Calu3 (cell line): ENCODE measurements at regions not wholly inside any gene's neighbourhood (a gene's known extent, or its start where the extent isn't known, plus 50 kb on each side); places are given as distances from the start of the nearest gene placed in this dataset.

Experiments used
- BruUV-seq: library from RNA; stranded (reverse); fragments of 400-500 nt; replicated peaks from 2 replicates; lab custom pipeline; 2021; lab: Mats Ljungman, UMichigan
- CTCF ChIA-PET: fragments of 300-600 bp; sonication (Branson Sonifier 250); formaldehyde crosslinking; loops from one replicate; lab custom pipeline; 2022; ENCODE audit warnings: antibody characterized with exemption; lab: Charles Lee
- DNase-seq: peaks from one replicate; pipeline ENCODE4 v3.0.0; 2022
- H3K27ac Mint-ChIP-seq: one replicate; pipeline ENCODE4 v1.8.0; 2022; ENCODE audit warnings: mixed read lengths; ENCODE audit not compliant: unreplicated experiment
- H3K27me3 Mint-ChIP-seq: one replicate; pipeline ENCODE4 v1.8.0; 2022; ENCODE audit warnings: mixed read lengths; ENCODE audit not compliant: unreplicated experiment
- H3K36me3 Mint-ChIP-seq: one replicate; pipeline ENCODE4 v1.8.0; 2022; ENCODE audit warnings: mild to moderate bottlenecking, moderate library complexity, mixed read lengths; ENCODE audit not compliant: insufficient read depth, unreplicated experiment
- H3K4me1 Mint-ChIP-seq: one replicate; pipeline ENCODE4 v1.8.0; 2022; ENCODE audit warnings: mild to moderate bottlenecking, low read depth, mixed read lengths; ENCODE audit not compliant: unreplicated experiment
- H3K4me3 Mint-ChIP-seq: one replicate; pipeline ENCODE4 v1.8.0; 2022; ENCODE audit warnings: mild to moderate bottlenecking, low read depth, moderate library complexity, mixed read lengths; ENCODE audit not compliant: unreplicated experiment
- H3K9me3 Mint-ChIP-seq: one replicate; pipeline ENCODE4 v1.8.0; 2022; ENCODE audit warnings: low read depth, mixed read lengths; ENCODE audit not compliant: unreplicated experiment
- intact Hi-C: fragments of 100-400 bp; cut with micrococcal nuclease; formaldehyde crosslinking; loops from one replicate; pipeline ENCODE4 v1.10.0; 2022; ENCODE audit not compliant: unreplicated experiment
- TF ChIP-seq, protein P1 (sequence below): fragments of 200-600 bp; IDR thresholded peaks from one replicate; pipeline ENCODE4 v1.8.0; 2022; ENCODE audit warnings: antibody characterized with exemption; ENCODE audit not compliant: unreplicated experiment

DNA sequence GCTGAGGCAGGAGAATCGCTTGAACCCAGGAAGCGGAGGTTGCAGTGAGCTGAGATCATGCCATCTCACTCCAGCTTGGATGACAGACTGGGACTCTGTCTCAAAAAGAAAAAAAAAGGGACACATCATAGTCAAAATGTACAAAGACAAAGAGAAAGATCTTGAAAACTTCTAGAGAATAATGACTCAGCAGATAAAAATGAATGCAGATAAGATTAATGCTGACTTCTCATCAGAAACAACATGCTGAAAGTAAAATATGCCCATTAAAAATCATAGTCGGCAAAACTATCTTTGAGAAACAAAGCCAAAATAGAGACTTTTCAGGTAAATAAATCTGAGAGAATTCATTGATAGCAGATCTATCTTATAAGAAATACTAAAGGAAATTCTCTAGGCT lies 271.1 kb upstream of the GPR149 start:
- Mint-ChIP-seq H3K27me3 (no peaks in the 10 kb centered on the region), H3K4me3 (no peak overlapping the region), H3K4me1 (no peaks in the 10 kb centered on the region), H3K27ac (no peak overlapping the region), H3K9me3 (no peaks in the 10 kb centered on the region), H3K36me3 (no peaks in the 10 kb centered on the region)
- CTCF ChIA-PET = no interaction called here
- TF ChIP-seq, protein P1, sequence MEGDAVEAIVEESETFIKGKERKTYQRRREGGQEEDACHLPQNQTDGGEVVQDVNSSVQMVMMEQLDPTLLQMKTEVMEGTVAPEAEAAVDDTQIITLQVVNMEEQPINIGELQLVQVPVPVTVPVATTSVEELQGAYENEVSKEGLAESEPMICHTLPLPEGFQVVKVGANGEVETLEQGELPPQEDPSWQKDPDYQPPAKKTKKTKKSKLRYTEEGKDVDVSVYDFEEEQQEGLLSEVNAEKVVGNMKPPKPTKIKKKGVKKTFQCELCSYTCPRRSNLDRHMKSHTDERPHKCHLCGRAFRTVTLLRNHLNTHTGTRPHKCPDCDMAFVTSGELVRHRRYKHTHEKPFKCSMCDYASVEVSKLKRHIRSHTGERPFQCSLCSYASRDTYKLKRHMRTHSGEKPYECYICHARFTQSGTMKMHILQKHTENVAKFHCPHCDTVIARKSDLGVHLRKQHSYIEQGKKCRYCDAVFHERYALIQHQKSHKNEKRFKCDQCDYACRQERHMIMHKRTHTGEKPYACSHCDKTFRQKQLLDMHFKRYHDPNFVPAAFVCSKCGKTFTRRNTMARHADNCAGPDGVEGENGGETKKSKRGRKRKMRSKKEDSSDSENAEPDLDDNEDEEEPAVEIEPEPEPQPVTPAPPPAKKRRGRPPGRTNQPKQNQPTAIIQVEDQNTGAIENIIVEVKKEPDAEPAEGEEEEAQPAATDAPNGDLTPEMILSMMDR = no peak
- DNase-seq = no peak
- intact Hi-C loops = no loop called here
- no TSS peak for BruUV-seq

DNA sequence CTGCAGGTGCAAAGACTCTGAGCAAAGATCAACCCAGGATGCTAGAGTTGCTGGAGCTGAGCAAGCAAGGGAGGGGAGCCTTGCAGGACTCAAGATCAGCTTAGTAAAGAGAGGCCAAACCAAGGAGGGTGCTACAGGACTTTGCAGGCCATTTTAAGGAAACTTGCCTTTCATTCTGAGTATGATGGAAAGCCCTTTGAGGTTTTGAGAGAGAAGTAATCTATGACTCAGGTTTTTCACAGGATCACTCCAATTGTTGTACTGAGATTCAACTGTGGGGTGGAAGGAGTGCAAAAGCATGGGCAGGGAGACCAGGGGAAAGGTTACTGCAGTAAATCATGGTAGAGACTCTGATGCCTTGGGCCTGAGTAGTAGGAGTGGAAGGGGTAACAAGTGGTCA lies 260.4 kb upstream of the GPR149 start:
- Mint-ChIP-seq H3K27ac (no peak overlapping the region), H3K36me3 (no peaks in the 10 kb centered on the region), H3K4me1 (no peaks in the 10 kb centered on the region), H3K9me3 (no peaks in the 10 kb centered on the region), H3K27me3 (no peaks in the 10 kb centered on the region), H3K4me3 (no peak overlapping the region)
- intact Hi-C loops = no loop called here
- TF ChIP-seq, protein P1 = no peak
- no TSS peak for BruUV-seq
- DNase-seq = no peak
- CTCF ChIA-PET = interaction anchor here (0.7 kb wide), 1 partner anchor 121 kb away, joined by 4 read pairs; no protein-coding TSS in a partner anchor

DNA sequence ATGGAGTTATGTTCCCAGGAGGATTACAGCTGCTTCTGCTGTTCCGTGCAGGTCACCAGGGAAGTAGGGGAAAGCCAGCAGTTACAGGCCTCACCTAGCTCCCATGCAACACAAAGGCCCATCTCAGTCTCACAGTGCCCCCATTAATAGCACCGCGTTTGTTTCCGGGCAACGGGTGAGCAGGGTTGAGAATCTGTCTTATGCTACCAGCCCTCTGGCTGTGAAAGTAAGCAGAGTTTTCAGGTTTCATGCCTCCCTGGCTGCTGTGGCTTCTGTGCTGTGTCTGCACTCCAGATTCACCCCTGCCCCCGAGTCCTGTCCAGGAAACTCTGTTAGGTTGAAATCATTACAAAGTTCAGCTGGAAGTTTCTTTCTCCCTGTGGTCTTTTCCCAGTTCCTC lies 254.4 kb upstream of the GPR149 start:
- DNase-seq = no peak
- no peak overlapping the region for H3K27ac Mint-ChIP-seq
- no TSS peak for BruUV-seq
- CTCF ChIA-PET = no interaction called here
- H3K9me3 Mint-ChIP-seq = peaks cover 2% of the 10 kb centered on the region
- H3K36me3 Mint-ChIP-seq = no peaks in the 10 kb centered on the region
- TF ChIP-seq, protein P1 = no peak
- intact Hi-C loops = no loop called here
- H3K4me3 Mint-ChIP-seq = no peak overlapping the region
- H3K4me1 Mint-ChIP-seq = no peaks in the 10 kb centered on the region
- H3K27me3 Mint-ChIP-seq = no peaks in the 10 kb centered on the region

DNA sequence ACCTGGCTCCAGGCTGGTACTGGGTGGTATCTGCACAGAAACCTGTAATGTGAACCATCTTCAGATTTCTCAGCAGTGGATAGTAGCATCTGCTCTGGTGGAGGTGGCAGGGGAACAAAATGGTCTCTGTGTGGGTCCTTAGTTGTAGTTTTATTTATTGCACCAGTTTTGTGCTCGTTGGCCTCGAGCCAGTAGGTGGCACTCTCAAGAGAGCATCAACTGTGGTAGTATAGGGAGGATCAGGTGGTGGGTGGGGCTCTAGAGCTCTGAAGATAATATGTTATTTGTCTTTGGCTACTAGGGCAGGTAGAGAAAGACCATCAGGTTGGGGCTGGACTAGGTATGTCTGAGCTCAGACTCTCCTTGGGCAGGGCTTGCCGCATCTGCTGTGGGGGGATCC lies 254.0 kb upstream of the GPR149 start:
- Mint-ChIP-seq H3K9me3 (peaks cover 2% of the 10 kb centered on the region), H3K27ac (no peak overlapping the region), H3K4me3 (no peak overlapping the region), H3K36me3 (no peaks in the 10 kb centered on the region), H3K4me1 (no peaks in the 10 kb centered on the region), H3K27me3 (no peaks in the 10 kb centered on the region)
- intact Hi-C loops = no loop called here
- CTCF ChIA-PET = no interaction called here
- no TSS peak for BruUV-seq
- DNase-seq = no peak
- TF ChIP-seq, protein P1 = no peak
